Ishikawa (cell line): ENCODE measurements at regions not wholly inside any gene's neighbourhood (a gene's known extent, or its start where the extent isn't known, plus 50 kb on each side); places are given as distances from the start of the nearest gene placed in this dataset.

Source experiments
- CEBPB ChIP-seq: IDR thresholded peaks from 2 replicates; pipeline ENCODE4 v1.6.1; 2012
- CREB1 ChIP-seq: IDR thresholded peaks from 2 replicates; pipeline ENCODE4 v1.6.1; 2012; ENCODE audit warnings: low read depth
- EP300 ChIP-seq: IDR thresholded peaks from 2 replicates; pipeline ENCODE4 v1.6.1; 2012; ENCODE audit warnings: borderline replicate concordance
- FOXM1 ChIP-seq: IDR thresholded peaks from 2 replicates; pipeline ENCODE4 v1.6.1; 2012; ENCODE audit warnings: low read depth, borderline replicate concordance
- NFIC ChIP-seq: IDR thresholded peaks from 2 replicates; pipeline ENCODE4 v1.6.1; 2012
- RAD21 ChIP-seq: IDR thresholded peaks from 2 replicates; pipeline ENCODE4 v1.6.1; 2012; ENCODE audit warnings: low read depth
- REST ChIP-seq: IDR thresholded peaks from 2 replicates; pipeline ENCODE4 v1.6.1; 2012; ENCODE audit warnings: low read depth, mild to moderate bottlenecking
- TEAD4 ChIP-seq: IDR thresholded peaks from 2 replicates; pipeline ENCODE4 v1.6.1; 2012
- USF1 ChIP-seq: IDR thresholded peaks from 2 replicates; pipeline ENCODE4 v1.6.1; 2012
- YY1 ChIP-seq: IDR thresholded peaks from 2 replicates; pipeline ENCODE4 v1.6.1; 2012; ENCODE audit warnings: low read depth

GRCh38 chr13:86066611-86067365 lies 267.6 kb upstream of the SLITRK6 start:
- TF ChIP-seq CREB1, result no peak
- no peak for TF ChIP-seq RAD21
- TF ChIP-seq YY1, result no peak
- no peak for TF ChIP-seq USF1
- no peak for TF ChIP-seq EP300
- no peak for TF ChIP-seq TEAD4
- TF ChIP-seq NFIC, result no peak
- TF ChIP-seq REST, result no peak
- no peak for TF ChIP-seq CEBPB
- no peak for TF ChIP-seq FOXM1
